GM19239 (cell line): ENCODE measurements at regions not wholly inside any gene's neighbourhood (a gene's known extent, or its start where the extent isn't known, plus 50 kb on each side); places are given as distances from the start of the nearest gene placed in this dataset.

Source experiments
- DNase-seq: peaks from one replicate; pipeline ENCODE4 v3.0.0; 2011; ENCODE audit warnings: low spot score; ENCODE audit not compliant: insufficient read length
- FAIRE-seq: peaks from 2 replicates; lab custom pipeline; 2011; peaks lifted over from hg19 to GRCh38; lab: Jason Lieb, UNC

- DNase-seq (no peak), FAIRE-seq (no peak)
These were observed 71.4 kb upstream of the PJA1 start for GRCh38 chrX:69236641-69237040.

GRCh38 chrX:69234624-69235023 is 69.4 kb upstream of the PJA1 start:
- FAIRE-seq, result peak; percentile 82
- DNase-seq, result no peak

- DNase-seq, result no peak
These were observed 67.7 kb upstream of the PJA1 start for GRCh38 chrX:69232945-69233344.

GRCh38 chrX:69231903-69232302 is 66.7 kb upstream of the PJA1 start:
- FAIRE-seq (no peak), DNase-seq (no peak)

More at GRCh38 chrX:69232945-69233344, 67.7 kb upstream of the PJA1 start:
- no peak for FAIRE-seq

GRCh38 chrX:69229436-69229835 is 64.2 kb upstream of the PJA1 start:
- FAIRE-seq (peak; percentile 8), DNase-seq (no peak)

- DNase-seq (no peak), FAIRE-seq (no peak)
These were observed 63.5 kb upstream of the PJA1 start for GRCh38 chrX:69228732-69229131.

GRCh38 chrX:69226459-69227158 is 61.4 kb upstream of the PJA1 start:
- FAIRE-seq (no peak), DNase-seq (no peak)

GRCh38 chrX:69222103-69223090 is 57.1 kb upstream of the PJA1 start:
- DNase-seq (peak; percentile 52), FAIRE-seq (peak; percentile 87)

- FAIRE-seq (peak; percentile 56), DNase-seq (no peak)
These were observed 56.2 kb upstream of the PJA1 start for GRCh38 chrX:69221239-69222102.

- FAIRE-seq, result no peak
- DNase-seq, result no peak
These were observed 53.2 kb upstream of the PJA1 start for GRCh38 chrX:69218407-69218997.

GRCh38 chrX:69216911-69217310 is 51.7 kb upstream of the PJA1 start:
- no peak for FAIRE-seq

GRCh38 chrX:69216446-69216845 is 51.2 kb upstream of the PJA1 start:
- FAIRE-seq (no peak), DNase-seq (no peak)

More at GRCh38 chrX:69216911-69217310, 51.7 kb upstream of the PJA1 start:
- DNase-seq, result no peak

GRCh38 chrX:69215161-69215875 is 50.1 kb upstream of the PJA1 start:
- no peak for DNase-seq
- no peak for FAIRE-seq
